PC-3 (cell line): ENCODE measurements at regions not wholly inside any gene's neighbourhood (a gene's known extent, or its start where the extent isn't known, plus 50 kb on each side); places are given as distances from the start of the nearest gene placed in this dataset.

Experiments used
- ATAC-seq: fragments of 200-7000 bp; cut with Tn5 transposase; 2 replicates; pipeline ENCODE4 v1.9.1; 2020; ENCODE audit warnings: mild to moderate bottlenecking, moderate library complexity
- BruUV-seq: library from RNA; stranded (reverse); fragments of 400-500 nt; replicated peaks from 2 replicates; lab custom pipeline; 2021; lab: Mats Ljungman, UMichigan
- CTCF ChIA-PET: fragments of 300-600 bp; sonication (Branson Sonifier 250); formaldehyde crosslinking; loops from one replicate; lab custom pipeline; 2022; ENCODE audit warnings: antibody characterized with exemption; lab: Charles Lee
- POLR2A ChIA-PET: fragments of 300-600 bp; sonication (Branson Sonifier 250); formaldehyde crosslinking; loops from one replicate; lab custom pipeline; 2022; ENCODE audit warnings: antibody characterized with exemption; ENCODE audit not compliant: unreplicated experiment; lab: Charles Lee
- DNase-seq: peaks from one replicate; pipeline ENCODE4 v3.0.0-alpha.2; 2015
- H2AFZ ChIP-seq: fragments of 300-600 bp; sonication (generic); 2 replicates; pipeline ENCODE4 v1.6.0; 2016; ENCODE audit warnings: antibody characterized with exemption, low read length
- H3F3A ChIP-seq: fragments of 300-600 bp; sonication (generic); one replicate; pipeline ENCODE4 v1.6.0; 2017; ENCODE audit warnings: antibody characterized with exemption, low read length, control low read depth, mild to moderate bottlenecking; ENCODE audit not compliant: unreplicated experiment
- H3K27ac ChIP-seq: fragments of 300-600 bp; sonication (generic); 2 replicates; pipeline ENCODE4 v1.5.1; 2016; ENCODE audit warnings: mild to moderate bottlenecking, low read length
- H3K27me3 ChIP-seq: fragments of 300-600 bp; sonication (generic); 2 replicates; pipeline ENCODE4 v1.6.1; 2016; ENCODE audit warnings: low read length, mixed read lengths
- H3K36me3 ChIP-seq: fragments of 300-600 bp; sonication (generic); 2 replicates; pipeline ENCODE4 v1.6.1; 2016; ENCODE audit warnings: low read depth, mixed run types, low read length, mixed read lengths
- H3K4me1 ChIP-seq: fragments of 300-600 bp; sonication (generic); 2 replicates; pipeline ENCODE4 v1.5.1; 2016; ENCODE audit warnings: low read length; ENCODE audit not compliant: insufficient read depth
- H3K4me2 ChIP-seq: fragments of 300-600 bp; sonication (generic); 2 replicates; pipeline ENCODE4 v1.6.0; 2016; ENCODE audit warnings: low read length
- H3K4me3 ChIP-seq: fragments of 300-600 bp; sonication (generic); 2 replicates; pipeline ENCODE4 v1.5.1; 2016; ENCODE audit warnings: mild to moderate bottlenecking, low read length, mixed read lengths
- H3K79me2 ChIP-seq: fragments of 300-600 bp; sonication (generic); 2 replicates; pipeline ENCODE4 v1.6.1; 2017; ENCODE audit warnings: low read length, mixed read lengths
- H3K9ac ChIP-seq: fragments of 300-600 bp; sonication (generic); 2 replicates; pipeline ENCODE4 v1.6.0; 2016; ENCODE audit warnings: mild to moderate bottlenecking, low read length
- H3K9me2 ChIP-seq: fragments of 300-600 bp; sonication (generic); replicated peaks from 2 replicates; pipeline ENCODE4 v1.6.1; 2016; ENCODE audit warnings: mixed run types, low read length, mixed read lengths
- H3K9me3 ChIP-seq: fragments of 300-600 bp; sonication (generic); 2 replicates; pipeline ENCODE4 v1.6.1; 2016; ENCODE audit warnings: low read length, mixed read lengths
- H4K20me1 ChIP-seq: fragments of 300-600 bp; sonication (generic); 2 replicates; pipeline ENCODE4 v1.6.1; 2016; ENCODE audit warnings: low read length, mixed read lengths
- EZH2 ChIP-seq: fragments of 300-600 bp; sonication (generic); IDR thresholded peaks from one replicate; pipeline ENCODE4 v1.6.1; 2017; ENCODE audit warnings: antibody characterized with exemption, mild to moderate bottlenecking, low read length; ENCODE audit not compliant: unreplicated experiment
- EZH2phosphoT487 ChIP-seq: fragments of 300-600 bp; sonication (generic); IDR thresholded peaks from 2 replicates; pipeline ENCODE4 v1.6.1; 2018; ENCODE audit warnings: mild to moderate bottlenecking, antibody characterized with exemption, low read length, borderline replicate concordance
- intact Hi-C: fragments of 100-400 bp; cut with micrococcal nuclease; formaldehyde crosslinking; loops from 2 replicates; pipeline ENCODE4 v1.9.0; 2023
- TF ChIP-seq, protein P1 (sequence below): fragments of 300-600 bp; sonication (generic); conservative IDR thresholded peaks from 2 replicates; pipeline ENCODE4 v1.5.1; 2017; ENCODE audit warnings: antibody characterized with exemption, low read depth, mild to moderate bottlenecking, low read length

DNA sequence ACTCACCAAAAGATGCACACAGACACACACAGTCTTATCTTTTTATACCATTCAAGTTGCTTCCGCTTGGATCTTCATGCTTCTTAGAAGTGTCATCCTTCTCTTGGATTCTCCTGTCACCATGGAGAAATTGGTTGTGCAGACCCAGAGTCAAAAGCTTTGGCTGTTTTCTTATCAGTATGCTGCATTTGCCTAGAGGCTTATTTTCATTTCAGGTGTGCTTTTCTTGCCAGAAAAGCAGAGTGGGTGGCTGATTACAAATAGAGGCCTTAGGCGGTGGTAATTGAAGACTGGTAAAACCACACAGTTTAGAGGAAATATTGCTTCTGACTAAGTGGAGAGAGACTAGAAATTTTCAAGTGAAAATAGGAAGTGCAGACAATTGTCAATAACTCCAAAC, 70.2 kb upstream of the TLE4 start:
- POLR2A ChIA-PET, result no interaction called here
- no peak overlapping the region for H3K4me3 ChIP-seq
- no peak for DNase-seq
- H3K4me1 ChIP-seq, result no peaks in the 10 kb centered on the region; the same call in 1 of the 2 replicates
- H3K4me2 ChIP-seq, result no peak overlapping the region
- H3K27me3 ChIP-seq, result no peaks in the 10 kb centered on the region
- intact Hi-C loops, result no loop called here
- H4K20me1 ChIP-seq, result no peaks in the 10 kb centered on the region
- H3K9me2 ChIP-seq, result no peaks in the 10 kb centered on the region
- no peak overlapping the region for H3K9ac ChIP-seq
- H3F3A ChIP-seq, result no peaks in the 10 kb centered on the region
- no peaks in the 10 kb centered on the region for H3K79me2 ChIP-seq
- no peak overlapping the region for H3K27ac ChIP-seq
- TF ChIP-seq, protein P1, sequence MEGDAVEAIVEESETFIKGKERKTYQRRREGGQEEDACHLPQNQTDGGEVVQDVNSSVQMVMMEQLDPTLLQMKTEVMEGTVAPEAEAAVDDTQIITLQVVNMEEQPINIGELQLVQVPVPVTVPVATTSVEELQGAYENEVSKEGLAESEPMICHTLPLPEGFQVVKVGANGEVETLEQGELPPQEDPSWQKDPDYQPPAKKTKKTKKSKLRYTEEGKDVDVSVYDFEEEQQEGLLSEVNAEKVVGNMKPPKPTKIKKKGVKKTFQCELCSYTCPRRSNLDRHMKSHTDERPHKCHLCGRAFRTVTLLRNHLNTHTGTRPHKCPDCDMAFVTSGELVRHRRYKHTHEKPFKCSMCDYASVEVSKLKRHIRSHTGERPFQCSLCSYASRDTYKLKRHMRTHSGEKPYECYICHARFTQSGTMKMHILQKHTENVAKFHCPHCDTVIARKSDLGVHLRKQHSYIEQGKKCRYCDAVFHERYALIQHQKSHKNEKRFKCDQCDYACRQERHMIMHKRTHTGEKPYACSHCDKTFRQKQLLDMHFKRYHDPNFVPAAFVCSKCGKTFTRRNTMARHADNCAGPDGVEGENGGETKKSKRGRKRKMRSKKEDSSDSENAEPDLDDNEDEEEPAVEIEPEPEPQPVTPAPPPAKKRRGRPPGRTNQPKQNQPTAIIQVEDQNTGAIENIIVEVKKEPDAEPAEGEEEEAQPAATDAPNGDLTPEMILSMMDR, result no peak
- no peak for TF ChIP-seq EZH2
- TF ChIP-seq EZH2phosphoT487, result no peak
- no peaks in the 10 kb centered on the region for H3K36me3 ChIP-seq
- H3K9me3 ChIP-seq, result no peaks in the 10 kb centered on the region
- BruUV-seq, result no TSS peak
- H2AFZ ChIP-seq, result no peak overlapping the region
- CTCF ChIA-PET, result no interaction called here
- no peak for ATAC-seq

DNA sequence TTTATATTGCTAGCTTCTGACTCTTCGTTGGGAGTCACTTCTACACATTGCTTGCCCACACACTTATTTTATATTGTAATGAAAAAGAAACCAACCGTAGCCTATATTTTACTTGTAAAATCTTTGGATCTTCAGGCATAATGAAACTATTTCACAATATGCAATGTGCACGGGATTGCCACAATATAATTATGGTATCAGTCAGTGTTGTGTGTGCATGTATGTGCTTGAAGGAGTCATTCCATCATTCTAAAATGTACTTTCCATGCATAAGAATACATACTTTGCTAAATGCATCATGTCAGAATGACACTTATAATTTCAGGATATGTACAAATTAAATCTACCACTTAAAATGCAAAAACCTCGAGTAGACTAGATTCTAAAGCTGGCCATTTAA, 64.0 kb upstream of the TLE4 start:
- no peaks in the 10 kb centered on the region for H3K9me3 ChIP-seq
- TF ChIP-seq, protein P1, result no peak
- TF ChIP-seq EZH2 (no peak), EZH2phosphoT487 (no peak)
- no peaks in the 10 kb centered on the region for H4K20me1 ChIP-seq
- CTCF ChIA-PET, result no interaction called here
- POLR2A ChIA-PET, result no interaction called here
- intact Hi-C loops, result no loop called here
- H2AFZ ChIP-seq, result no peak overlapping the region
- H3K79me2 ChIP-seq, result no peaks in the 10 kb centered on the region
- no peak overlapping the region for H3K27ac ChIP-seq
- no peak overlapping the region for H3K9ac ChIP-seq
- H3K4me1 ChIP-seq, result no peaks in the 10 kb centered on the region; the same call in 1 of the 2 replicates
- no peaks in the 10 kb centered on the region for H3K9me2 ChIP-seq
- DNase-seq (no peak), ATAC-seq (no peak)
- H3K36me3 ChIP-seq, result no peaks in the 10 kb centered on the region
- H3K27me3 ChIP-seq, result no peaks in the 10 kb centered on the region
- H3K4me3 ChIP-seq, result no peak overlapping the region
- H3K4me2 ChIP-seq, result no peak overlapping the region
- no peaks in the 10 kb centered on the region for H3F3A ChIP-seq
- BruUV-seq, result no TSS peak

DNA sequence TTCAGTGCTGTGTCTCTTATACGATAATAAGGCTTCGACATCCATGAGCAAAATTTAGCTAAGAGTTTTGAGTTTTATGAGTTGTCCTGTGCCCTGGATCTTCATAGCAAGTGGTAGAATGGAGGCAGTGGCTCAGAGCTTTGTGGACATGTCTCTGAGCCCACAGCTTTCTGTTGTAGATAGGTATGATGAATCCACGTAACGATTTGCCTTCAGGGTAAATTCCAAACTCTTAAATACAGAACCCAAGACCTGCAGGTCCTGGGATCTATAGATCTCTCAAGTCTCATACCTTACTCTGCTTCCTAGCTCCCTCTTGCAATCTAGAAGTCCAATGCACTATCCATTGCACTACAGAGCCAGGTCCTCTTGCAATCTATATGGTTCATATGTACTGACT, 59.5 kb upstream of the TLE4 start:
- no peak overlapping the region for H3K9ac ChIP-seq
- no peak overlapping the region for H3K27ac ChIP-seq
- H3K9me3 ChIP-seq, result no peaks in the 10 kb centered on the region
- intact Hi-C loops, result no loop called here
- no peaks in the 10 kb centered on the region for H3K36me3 ChIP-seq
- no peaks in the 10 kb centered on the region for H4K20me1 ChIP-seq
- ATAC-seq (no peak), DNase-seq (no peak)
- no peak overlapping the region for H3K4me3 ChIP-seq
- H3F3A ChIP-seq, result no peaks in the 10 kb centered on the region
- no peaks in the 10 kb centered on the region for H3K79me2 ChIP-seq
- POLR2A ChIA-PET, result no interaction called here
- TF ChIP-seq EZH2 (no peak), EZH2phosphoT487 (no peak)
- TF ChIP-seq, protein P1, result no peak
- no peaks in the 10 kb centered on the region for H3K4me1 ChIP-seq
- H2AFZ ChIP-seq, result no peak overlapping the region
- CTCF ChIA-PET, result no interaction called here
- H3K9me2 ChIP-seq, result no peaks in the 10 kb centered on the region
- BruUV-seq, result no TSS peak
- H3K4me2 ChIP-seq, result no peak overlapping the region
- H3K27me3 ChIP-seq, result no peaks in the 10 kb centered on the region
